Large intestine (tissue), 3 donors: ENCODE measurements at regions not wholly inside any gene's neighbourhood (a gene's known extent, or its start where the extent isn't known, plus 50 kb on each side); places are given as distances from the start of the nearest gene placed in this dataset.

ENCODE experiments used
- DNase-seq, 2 donors: peaks; one replicate each; pipeline versions ENCODE4 v3.0.0 to v3.0.0-alpha.2; 2013
- H3K27ac ChIP-seq: one replicate; pipeline ENCODE4 v1.5.1; 2013; ENCODE audit warnings: low read length
- H3K27me3 ChIP-seq: 2 replicates; pipeline ENCODE4 v1.6.1; 2013; ENCODE audit warnings: low read length; ENCODE audit not compliant: control insufficient read depth, insufficient read depth
- H3K36me3 ChIP-seq: 2 replicates; pipeline ENCODE4 v1.6.1; 2013; ENCODE audit warnings: low read length; ENCODE audit not compliant: control insufficient read depth, insufficient read depth
- H3K4me1 ChIP-seq: one replicate; pipeline ENCODE4 v1.6.1; 2013; ENCODE audit warnings: low read length; ENCODE audit not compliant: control insufficient read depth, insufficient read depth
- H3K4me3 ChIP-seq: one replicate; pipeline ENCODE4 v1.5.1; 2013; ENCODE audit warnings: low read length
- H3K9me3 ChIP-seq: one replicate; pipeline ENCODE4 v1.6.1; 2013; ENCODE audit warnings: mild to moderate bottlenecking, low read depth, low read length, moderate library complexity; ENCODE audit not compliant: control insufficient read depth
- WGBS: methylation state at CpG from one replicate; pipeline ENCODE4 v1.1.5; 2013; ENCODE audit warnings: low lambda C conversion rate; ENCODE audit not compliant: insufficient coverage; 5-methylcytosine and 5-hydroxymethylcytosine counted together

DNA sequence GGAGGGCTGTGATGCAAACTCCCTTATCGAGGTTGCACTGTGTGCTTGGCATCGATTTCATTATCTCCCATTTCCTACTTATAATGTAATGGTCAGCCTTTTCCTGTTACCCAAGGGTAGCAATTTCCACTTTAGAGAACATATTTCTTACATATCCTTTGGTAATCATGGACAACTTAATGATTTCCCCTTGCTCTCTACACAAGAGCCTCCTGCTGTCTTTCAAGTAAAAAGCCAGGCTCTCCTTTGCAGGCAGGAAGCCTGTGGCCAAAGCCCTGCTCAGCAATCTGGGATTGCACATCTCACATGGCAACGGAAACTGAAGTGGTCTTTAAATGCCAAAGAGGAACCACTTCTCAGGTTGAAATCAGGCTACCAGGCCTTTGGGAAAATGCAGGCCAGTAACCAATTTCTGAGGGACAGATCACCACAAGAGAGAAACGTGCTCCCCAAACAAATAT, 86.7 kb upstream of the IKZF1 start:
- no peaks in the 10 kb centered on the region for H3K4me1 ChIP-seq

DNA sequence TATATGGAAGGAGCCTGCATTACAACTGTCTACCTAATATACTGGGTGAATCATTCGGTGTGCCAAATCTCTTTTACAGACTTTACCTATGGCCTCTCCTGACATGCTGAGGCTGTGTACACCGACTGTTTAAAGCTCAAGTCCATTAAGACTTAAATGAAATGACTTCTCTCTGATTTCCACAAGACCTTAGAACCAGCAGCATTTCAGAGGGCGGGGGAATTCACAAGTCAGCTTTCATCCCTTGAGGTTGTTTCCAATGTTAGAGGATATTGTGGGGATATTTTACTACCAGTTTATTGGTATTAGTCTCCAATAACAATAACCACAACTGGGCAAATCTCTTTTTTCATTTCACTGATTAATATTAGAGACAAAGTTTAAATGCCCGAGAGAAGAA, 87.1 kb upstream of the IKZF1 start:
- 80% methylated on average over 1 of the region's 4 CpGs for WGBS
- H3K36me3 ChIP-seq: no peaks in the 10 kb centered on the region
- no peaks in the 10 kb centered on the region for H3K9me3 ChIP-seq
- no peak overlapping the region for H3K27ac ChIP-seq
- H3K27me3 ChIP-seq: no peaks in the 10 kb centered on the region
- no peak overlapping the region for H3K4me3 ChIP-seq
- no peak for DNase-seq
- no peaks in the 10 kb centered on the region for H3K4me1 ChIP-seq

More for the DNA sequence above, 86.7 kb upstream of the IKZF1 start:
- no peaks in the 10 kb centered on the region for H3K9me3 ChIP-seq
- H3K36me3 ChIP-seq: no peaks in the 10 kb centered on the region
- no peak overlapping the region for H3K27ac ChIP-seq
- no CpG with 5 or more reads among the region's 4 CpGs for WGBS
- no peak overlapping the region for H3K4me3 ChIP-seq
- DNase-seq: no peak
- H3K27me3 ChIP-seq: no peaks in the 10 kb centered on the region

DNA sequence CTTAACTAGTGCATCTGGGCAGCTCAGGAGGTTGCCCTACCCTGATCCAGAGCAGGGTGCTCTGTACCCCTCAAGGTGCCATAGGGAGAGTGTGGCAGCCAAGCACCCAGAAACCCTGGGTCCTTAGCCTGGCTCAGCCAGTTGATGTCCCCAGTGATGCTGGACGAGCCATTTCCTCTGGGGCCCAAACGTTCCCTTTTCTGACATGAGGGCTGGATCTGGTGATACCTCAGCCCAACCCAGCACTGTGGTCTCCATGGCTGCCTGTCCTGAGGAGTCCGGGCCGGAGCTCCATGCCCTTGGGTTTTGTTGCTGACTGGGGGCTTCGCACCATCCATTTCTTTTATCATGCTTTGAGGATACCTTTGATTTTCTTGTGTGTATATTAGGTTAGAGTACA, 87.9 kb upstream of the IKZF1 start:
- H3K9me3 ChIP-seq: no peaks in the 10 kb centered on the region
- no CpG with 5 or more reads among the region's 5 CpGs for WGBS
- no peaks in the 10 kb centered on the region for H3K27me3 ChIP-seq
- H3K4me3 ChIP-seq: no peak overlapping the region
- no peak overlapping the region for H3K27ac ChIP-seq
- no peak for DNase-seq
- H3K36me3 ChIP-seq: no peaks in the 10 kb centered on the region
- no peaks in the 10 kb centered on the region for H3K4me1 ChIP-seq

DNA sequence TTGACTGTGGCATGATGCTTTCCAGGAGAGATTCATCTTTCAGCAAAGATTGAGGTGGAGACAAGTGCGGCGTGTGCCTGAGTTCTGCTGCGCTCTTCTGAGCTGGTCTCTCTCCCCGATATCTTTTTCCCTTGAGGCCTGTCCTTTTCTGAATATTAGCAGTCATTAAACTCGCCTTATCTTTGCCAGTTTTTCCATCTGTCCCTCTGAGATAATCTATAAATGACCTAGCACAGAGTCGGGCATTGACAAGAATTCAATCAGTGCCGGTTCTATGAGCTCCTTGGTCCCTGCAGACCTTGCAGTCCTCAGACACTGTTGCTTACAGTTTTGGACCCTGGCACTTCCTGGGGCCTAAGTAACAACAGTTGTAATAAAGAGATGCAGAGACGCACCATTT, 89.7 kb upstream of the IKZF1 start:
- DNase-seq: no peak
- Histone ChIP-seq H3K4me1 (no peaks in the 10 kb centered on the region), H3K27ac (no peak overlapping the region), H3K27me3 (no peaks in the 10 kb centered on the region), H3K36me3 (no peaks in the 10 kb centered on the region), H3K4me3 (no peak overlapping the region), H3K9me3 (no peaks in the 10 kb centered on the region)
- WGBS: no CpG with 5 or more reads among the region's 8 CpGs

DNA sequence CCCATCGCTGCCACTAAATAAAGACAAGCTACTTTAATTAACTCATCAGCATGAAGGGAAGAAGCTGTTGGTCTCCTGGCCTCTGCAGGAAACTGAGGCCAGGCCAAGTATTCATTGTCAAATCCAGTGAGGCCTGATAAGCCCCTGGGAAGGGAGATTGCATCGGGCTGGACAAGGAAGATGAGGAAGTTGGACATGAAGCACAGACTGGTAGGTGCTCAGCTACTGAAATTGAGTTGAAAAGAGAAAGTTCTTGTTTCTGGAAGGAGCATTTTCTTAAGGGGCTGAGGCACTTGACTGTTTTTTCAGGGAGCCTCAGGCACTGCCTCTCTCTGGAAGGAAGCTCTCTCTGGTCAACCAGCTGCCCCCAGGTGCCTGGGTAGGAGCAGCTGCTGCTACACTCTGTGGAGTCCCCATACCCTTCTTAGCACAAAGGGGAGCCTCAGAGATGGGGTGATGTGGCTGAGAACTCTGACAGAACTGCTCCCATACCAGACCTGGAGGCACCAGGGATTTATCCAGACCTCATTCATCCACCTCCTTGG, 90.3 kb upstream of the IKZF1 start:
- Histone ChIP-seq H3K9me3 (no peaks in the 10 kb centered on the region), H3K27ac (no peak overlapping the region), H3K27me3 (no peaks in the 10 kb centered on the region), H3K4me3 (no peak overlapping the region), H3K4me1 (no peaks in the 10 kb centered on the region), H3K36me3 (no peaks in the 10 kb centered on the region)
- no CpG with 5 or more reads among the region's 2 CpGs for whole genome bisulfite sequencing
- no peak for DNase-seq

DNA sequence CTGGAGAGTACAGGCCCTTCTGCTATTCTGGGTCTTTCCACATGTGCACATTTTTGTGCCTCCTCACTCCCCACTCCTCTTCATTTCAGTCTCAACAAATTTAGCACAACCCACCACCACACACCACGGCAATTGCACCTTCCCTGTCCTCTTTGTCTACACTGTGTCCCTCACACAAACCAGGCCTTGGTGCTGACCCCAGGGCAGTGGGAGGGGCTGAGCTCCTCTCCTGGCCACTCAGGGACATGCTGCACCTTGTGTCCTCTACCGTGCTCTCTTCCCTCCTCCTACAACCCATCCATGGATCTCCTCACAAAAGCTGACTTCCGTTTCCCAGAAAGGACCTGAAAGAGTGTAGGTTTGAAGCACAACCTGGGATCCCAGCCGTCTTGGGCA, 90.9 kb upstream of the IKZF1 start:
- H3K27ac ChIP-seq: no peak overlapping the region
- 60% methylated on average over 1 of the region's 4 CpGs for WGBS
- H3K27me3 ChIP-seq: no peaks in the 10 kb centered on the region
- H3K9me3 ChIP-seq: no peaks in the 10 kb centered on the region
- H3K4me1 ChIP-seq: no peaks in the 10 kb centered on the region
- H3K4me3 ChIP-seq: no peak overlapping the region
- no peak for DNase-seq
- no peaks in the 10 kb centered on the region for H3K36me3 ChIP-seq

DNA sequence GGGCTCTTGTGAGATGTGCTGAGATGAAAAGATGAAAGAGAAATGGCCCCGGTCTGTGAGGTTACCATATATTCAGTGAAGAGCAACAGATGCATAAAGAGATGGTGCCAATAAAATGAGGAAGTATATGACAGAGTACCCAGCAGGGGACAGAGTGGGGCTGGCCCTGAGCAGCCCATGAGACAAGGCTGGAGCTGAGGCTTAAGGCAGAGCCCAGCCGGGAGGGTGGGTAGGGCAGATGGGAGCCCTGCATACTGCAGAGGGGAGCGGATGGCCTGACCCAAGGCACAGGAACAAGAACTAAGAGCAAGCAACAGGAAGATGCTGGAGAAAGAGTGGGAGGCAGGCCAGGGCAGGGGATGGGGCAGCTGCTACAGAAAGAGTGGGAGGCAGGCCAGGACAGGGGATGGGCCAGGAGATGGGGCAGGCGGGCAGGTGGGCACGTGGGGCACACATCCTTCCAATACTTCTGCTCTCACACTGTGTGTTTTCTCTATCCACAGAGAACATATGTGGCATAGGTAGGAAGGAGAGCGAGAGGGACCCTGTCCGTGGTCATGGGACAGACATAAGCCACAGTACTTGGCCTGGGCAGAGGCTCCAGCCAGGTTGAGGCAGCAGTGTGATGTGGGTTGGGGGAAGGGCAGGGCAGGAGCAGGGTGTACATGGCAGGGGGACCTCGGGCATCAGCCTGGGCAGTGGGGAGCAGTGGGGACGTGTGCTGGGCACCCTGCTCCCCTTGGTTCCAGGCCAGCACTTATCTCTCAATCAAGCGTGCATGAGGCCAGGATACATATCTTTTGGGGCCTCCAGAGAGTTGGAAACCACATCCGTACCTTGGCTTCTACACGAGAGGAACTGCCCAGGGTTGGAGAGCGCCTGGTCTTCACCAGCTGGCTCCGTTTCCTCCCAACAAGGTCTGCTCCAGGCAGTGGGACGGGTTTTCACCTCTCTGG, 91.6 kb upstream of the IKZF1 start:
- Histone ChIP-seq H3K4me3 (no peak overlapping the region), H3K4me1 (no peaks in the 10 kb centered on the region), H3K36me3 (no peaks in the 10 kb centered on the region), H3K27ac (no peak overlapping the region), H3K27me3 (no peaks in the 10 kb centered on the region), H3K9me3 (no peaks in the 10 kb centered on the region)
- no peak for DNase-seq
- 86% methylated on average over 1 of the region's 15 CpGs for WGBS

DNA sequence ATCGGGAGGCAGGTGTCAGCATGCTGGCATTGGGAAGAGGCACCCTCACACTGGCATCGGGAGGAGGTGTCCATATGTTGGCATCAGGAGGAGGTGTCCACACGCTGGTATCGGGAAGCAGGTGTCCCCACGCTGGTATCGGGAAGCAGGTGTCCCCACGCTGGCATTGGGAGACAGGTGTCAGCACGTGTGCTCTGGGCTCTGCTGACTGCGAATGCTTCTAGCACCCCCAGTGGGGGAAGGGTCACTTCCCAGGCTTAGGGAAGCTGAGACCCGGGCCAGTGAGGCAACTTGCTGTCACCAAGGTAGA, 92.5 kb upstream of the IKZF1 start:
- no peaks in the 10 kb centered on the region for H3K9me3 ChIP-seq
- DNase-seq: no peak
- H3K4me3 ChIP-seq: no peak overlapping the region
- no peak overlapping the region for H3K27ac ChIP-seq
- H3K27me3 ChIP-seq: no peaks in the 10 kb centered on the region
- WGBS: no CpG with 5 or more reads among the region's 10 CpGs
- no peaks in the 10 kb centered on the region for H3K36me3 ChIP-seq
- H3K4me1 ChIP-seq: no peaks in the 10 kb centered on the region

DNA sequence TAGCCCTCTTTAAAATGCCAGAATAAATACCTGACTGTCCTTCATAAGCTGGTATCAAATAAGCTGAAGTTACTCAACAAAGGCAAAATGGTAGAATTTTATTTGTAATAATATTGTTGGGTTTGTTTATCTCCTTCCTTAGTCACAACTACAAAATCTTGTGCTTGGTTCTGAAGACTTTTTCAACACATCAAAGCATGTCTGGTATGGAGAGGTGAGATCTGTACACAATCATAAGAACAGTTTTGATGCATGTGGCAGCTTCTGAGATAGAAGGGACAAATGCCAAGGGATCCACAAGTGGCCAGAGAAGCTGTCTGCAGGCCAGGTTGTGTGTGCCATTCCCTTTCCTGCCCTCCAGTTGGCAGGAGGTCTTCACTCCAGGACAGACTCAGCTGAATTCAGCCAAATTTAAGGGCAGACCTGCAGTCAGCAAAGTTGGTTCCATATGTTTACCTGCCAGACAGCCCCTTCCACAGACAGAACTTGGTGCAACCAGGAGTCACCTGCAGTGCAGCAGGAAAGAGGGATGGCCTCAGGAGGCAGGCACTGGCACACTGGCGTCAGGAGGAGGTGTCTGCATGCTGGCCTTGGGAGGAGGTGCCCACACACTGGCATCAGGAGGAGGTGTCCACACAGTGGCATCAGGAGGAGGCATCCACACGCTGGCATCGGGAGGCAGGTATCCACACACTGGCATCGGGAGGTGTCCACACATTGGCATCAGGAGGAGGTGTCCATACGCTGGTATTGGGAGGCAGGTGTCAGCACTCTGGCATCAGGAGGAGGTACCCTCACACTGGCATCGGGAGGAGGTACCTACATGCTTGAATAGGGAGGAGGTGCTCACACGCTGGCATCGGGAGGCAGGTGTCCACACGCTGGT, 93.1 kb upstream of the IKZF1 start:
- Histone ChIP-seq H3K9me3 (no peaks in the 10 kb centered on the region), H3K27ac (no peak overlapping the region), H3K36me3 (no peaks in the 10 kb centered on the region), H3K4me3 (no peak overlapping the region), H3K27me3 (no peaks in the 10 kb centered on the region), H3K4me1 (no peaks in the 10 kb centered on the region)
- no CpG with 5 or more reads among the region's 9 CpGs for WGBS
- DNase-seq: no peak

DNA sequence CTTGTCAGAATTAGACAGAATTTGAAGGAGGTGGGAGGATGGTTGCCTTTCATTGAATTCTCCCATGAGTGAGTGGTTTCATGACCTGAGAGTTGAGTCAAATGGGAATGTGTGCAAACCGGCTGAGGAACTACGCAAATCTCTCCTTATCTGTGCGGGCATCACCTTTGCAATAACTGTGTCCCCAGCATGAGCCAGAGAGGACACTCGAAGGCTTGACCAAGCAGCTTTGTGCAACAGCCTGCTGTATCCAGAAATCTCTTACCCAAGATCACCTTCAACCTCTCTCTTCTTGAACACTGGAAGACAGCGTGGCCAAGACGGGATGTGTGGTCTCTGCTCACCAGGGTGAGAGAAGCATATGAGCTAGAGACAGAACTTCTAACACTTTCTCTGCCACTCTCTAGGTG, 93.8 kb upstream of the IKZF1 start:
- Histone ChIP-seq H3K36me3 (no peaks in the 10 kb centered on the region), H3K27me3 (no peaks in the 10 kb centered on the region), H3K9me3 (no peaks in the 10 kb centered on the region), H3K4me1 (no peaks in the 10 kb centered on the region), H3K27ac (no peak overlapping the region), H3K4me3 (no peak overlapping the region)
- no CpG with 5 or more reads among the region's 6 CpGs for WGBS
- no peak for DNase-seq
